ENCODE measurements at regions not wholly inside any gene's neighbourhood (a gene's known extent, or its start where the extent isn't known, plus 50 kb on each side); places are given as distances from the start of the nearest gene placed in this dataset.

- TF ChIP-seq CTCF (conservative IDR thresholded peaks at IDR 0.05 in 1 of 2, IDR thresholded peaks at IDR 0.05 in 1 of 2; ENCODE audit: low read depth in 1 of 2, low read length in 2 of 2) (no peak), EZH2 (IDR thresholded peaks at IDR 0.05; ENCODE audit: low read length, missing control alignments) (no peak)
Measured at GRCh38 chr15:23764716-23765115, 77.6 kb upstream of the NDN start.

Data from fibroblast of lung (primary cell).